Liver (tissue), 8 donors: ENCODE measurements at regions not wholly inside any gene's neighbourhood (a gene's known extent, or its start where the extent isn't known, plus 50 kb on each side); places are given as distances from the start of the nearest gene placed in this dataset.

Source experiments
- DNase-seq: peaks from one replicate; pipeline ENCODE4 v3.0.0-alpha.2; 2017; ENCODE audit warnings: low spot score
- H3K27ac ChIP-seq, 2 donors: one replicate each; pipeline ENCODE4 v1.7.0; 2013; ENCODE audit warnings: inconsistent platforms in 2 of 2, low read length in 2 of 2, control low read depth in 1 of 2, low read depth in 1 of 2, mild to moderate bottlenecking in 1 of 2
- H3K27me3 ChIP-seq, 4 donors: one replicate each; pipeline versions ENCODE4 v1.6.1 to v1.7.0; 2013; ENCODE audit warnings: low read length in 3 of 4, inconsistent platforms in 1 of 4, mild to moderate bottlenecking in 1 of 4, moderate library complexity in 1 of 4; ENCODE audit not compliant: control insufficient read depth in 4 of 4, insufficient read depth in 4 of 4
- H3K36me3 ChIP-seq, 4 donors: one replicate each; pipeline versions ENCODE4 v1.6.1 to v1.7.0; 2013; ENCODE audit warnings: low read length in 3 of 4, mild to moderate bottlenecking in 3 of 4, low read depth in 1 of 4, moderate library complexity in 1 of 4; ENCODE audit not compliant: control insufficient read depth in 4 of 4, insufficient read depth in 3 of 4
- H3K4me1 ChIP-seq, 4 donors: one replicate each; pipeline versions ENCODE4 v1.6.1 to v1.7.0; 2013; ENCODE audit warnings: low read length in 3 of 4, mild to moderate bottlenecking in 3 of 4, moderate library complexity in 1 of 4; ENCODE audit not compliant: control insufficient read depth in 4 of 4, insufficient read depth in 4 of 4
- H3K4me3 ChIP-seq, 3 donors: one replicate each; pipeline versions ENCODE4 v1.6.1 to v1.7.0; 2013; ENCODE audit warnings: low read length in 3 of 3, control low read depth in 1 of 3, low read depth in 1 of 3, mild to moderate bottlenecking in 1 of 3
- H3K9ac ChIP-seq, 2 donors: one replicate each; pipeline ENCODE4 v1.7.0; 2013; ENCODE audit warnings: low read length in 2 of 2, mild to moderate bottlenecking in 2 of 2, moderate library complexity in 2 of 2, control low read depth in 1 of 2, low read depth in 1 of 2
- H3K9me3 ChIP-seq, 4 donors: one replicate each; pipeline versions ENCODE4 v1.6.1 to v1.7.0; 2013; ENCODE audit warnings: low read length in 3 of 4; ENCODE audit not compliant: control insufficient read depth in 4 of 4
- ATF3 ChIP-seq: IDR thresholded peaks from 2 replicates; pipeline ENCODE4 v1.6.1; 2016; ENCODE audit warnings: antibody characterized with exemption
- CTCF ChIP-seq: fragments of 150-350 bp; IDR thresholded peaks from 2 replicates; pipeline ENCODE4 v1.5.1; 2017; ENCODE audit warnings: improper control_type of control experiment, low read depth, low read length; ENCODE audit not compliant: missing input control
- EGR1 ChIP-seq, 2 donors: IDR thresholded peaks; 2 replicates each; pipeline ENCODE4 v1.6.1; 2016 to 2018; ENCODE audit warnings: antibody characterized with exemption in 2 of 2, low read depth in 2 of 2
- FOXA1 ChIP-seq: IDR thresholded peaks from 2 replicates; pipeline ENCODE4 v1.6.1; 2016; ENCODE audit warnings: antibody characterized with exemption
- FOXA2 ChIP-seq: IDR thresholded peaks from 2 replicates; pipeline ENCODE4 v1.6.1; 2016; ENCODE audit warnings: antibody characterized with exemption
- GABPA ChIP-seq, 2 donors: IDR thresholded peaks in 1 of 2; conservative IDR thresholded peaks in 1 of 2; 2 replicates each; pipeline ENCODE4 v1.6.1; 2016; ENCODE audit warnings: antibody characterized with exemption in 2 of 2, mild to moderate bottlenecking in 1 of 2, moderate library complexity in 1 of 2
- HNF4A ChIP-seq, 2 donors: conservative IDR thresholded peaks; 2 replicates each; pipeline ENCODE4 v1.6.1; 2016; ENCODE audit warnings: antibody characterized with exemption in 2 of 2, mild to moderate bottlenecking in 2 of 2
- HNF4G ChIP-seq: IDR thresholded peaks from 2 replicates; pipeline ENCODE4 v1.6.1; 2016; ENCODE audit warnings: antibody characterized with exemption
- JUND ChIP-seq, 2 donors: IDR thresholded peaks; 2 replicates each; pipeline ENCODE4 v1.6.1; 2016; ENCODE audit warnings: antibody characterized with exemption in 2 of 2
- MAX ChIP-seq: IDR thresholded peaks from 2 replicates; pipeline ENCODE4 v1.6.1; 2016; ENCODE audit warnings: antibody characterized with exemption
- NR2F2 ChIP-seq: IDR thresholded peaks from 2 replicates; pipeline ENCODE4 v1.6.1; 2016; ENCODE audit warnings: antibody characterized with exemption
- RAD21 ChIP-seq, 2 donors: IDR thresholded peaks; 2 replicates each; pipeline ENCODE4 v1.6.1; 2016; ENCODE audit warnings: antibody characterized with exemption in 2 of 2, mild to moderate bottlenecking in 2 of 2
- REST ChIP-seq: IDR thresholded peaks from 2 replicates; pipeline ENCODE4 v1.6.1; 2016; ENCODE audit warnings: antibody characterized with exemption, mild to moderate bottlenecking
- RXRA ChIP-seq, 2 donors: IDR thresholded peaks; 2 replicates each; pipeline ENCODE4 v1.6.1; 2017 to 2018; ENCODE audit warnings: antibody characterized with exemption in 2 of 2, mild to moderate bottlenecking in 1 of 2
- SP1 ChIP-seq: IDR thresholded peaks from 2 replicates; pipeline ENCODE4 v1.6.1; 2018; ENCODE audit warnings: antibody characterized with exemption, mild to moderate bottlenecking
- TAF1 ChIP-seq: conservative IDR thresholded peaks from 2 replicates; pipeline ENCODE4 v1.6.1; 2016; ENCODE audit warnings: antibody characterized with exemption, mild to moderate bottlenecking
- ZBTB33 ChIP-seq: IDR thresholded peaks from 2 replicates; pipeline ENCODE4 v1.6.1; 2016; ENCODE audit warnings: antibody characterized with exemption
- WGBS: extraction: QIAGEN DNeasy Blood & Tissue Kit; methylation state at CpG from one replicate; pipeline ENCODE4 v1.1.7; 2013; 5-methylcytosine and 5-hydroxymethylcytosine counted together
- donor health status: healthy.
- donor health status: healthy.
- donor health status: healthy.
- donor health status: healthy.
- donor health status: healthy.

GRCh38 chr15:38853608-38854007 lies 289.0 kb upstream of the RASGRP1 start:
- TF ChIP-seq RAD21 (IDR thresholded peaks at IDR 0.05) (peak; percentile 42 to 50), RXRA (IDR thresholded peaks at IDR 0.05) (no peak)
- WGBS: 43% methylated on average over 1 of the region's 1 CpG
- Histone ChIP-seq H3K4me3 (no peak overlapping the region), H3K27ac (no peak overlapping the region), H3K4me1 (no peaks in the 10 kb centered on the region), H3K9ac (no peak overlapping the region), H3K9me3 (no peaks in the 10 kb centered on the region), H3K36me3 (no peaks in the 10 kb centered on the region), H3K27me3 (peaks cover 0 to 3% (median 1%) of the 10 kb centered on the region in 4 donors)
- DNase-seq: no peak

GRCh38 chr15:38854506-38854905 lies 289.9 kb upstream of the RASGRP1 start:
- no peak for TF ChIP-seq FOXA1
- no peak for TF ChIP-seq SP1
- TF ChIP-seq GABPA (IDR thresholded peaks at IDR 0.05 in 1 of 2, conservative IDR thresholded peaks at IDR 0.05 in 1 of 2): no peak
- no peak for TF ChIP-seq ATF3
- 66% methylated on average over 4 of the region's 4 CpGs for WGBS
- Histone ChIP-seq H3K9me3 (no peaks in the 10 kb centered on the region), H3K27ac (no peak overlapping the region), H3K4me3 (no peak overlapping the region), H3K4me1 (no peaks in the 10 kb centered on the region), H3K36me3 (no peaks in the 10 kb centered on the region), H3K27me3 (peaks cover 0 to 3% (median 1%) of the 10 kb centered on the region in 4 donors), H3K9ac (no peak overlapping the region)
- DNase-seq: no peak

GRCh38 chr15:38857814-38858213 lies 293.2 kb upstream of the RASGRP1 start:
- no peak for DNase-seq
- Histone ChIP-seq H3K4me1 (no peaks in the 10 kb centered on the region), H3K27me3 (peaks cover 0 to 3% (median 2%) of the 10 kb centered on the region in 4 donors), H3K36me3 (no peaks in the 10 kb centered on the region), H3K27ac (no peak overlapping the region), H3K9ac (no peak overlapping the region), H3K9me3 (no peaks in the 10 kb centered on the region), H3K4me3 (no peak overlapping the region)
- TF ChIP-seq RXRA (IDR thresholded peaks at IDR 0.05) (no peak), RAD21 (IDR thresholded peaks at IDR 0.05) (no peak), TAF1 (no peak), CTCF (no peak), MAX (no peak), HNF4A (conservative IDR thresholded peaks at IDR 0.05) (no peak), FOXA2 (no peak), HNF4G (no peak), FOXA1 (no peak), ZBTB33 (no peak), EGR1 (IDR thresholded peaks at IDR 0.05; ENCODE audit: low read depth in 2 of 2) (no peak), JUND (IDR thresholded peaks at IDR 0.05) (no peak), REST (no peak), GABPA (IDR thresholded peaks at IDR 0.05 in 1 of 2, conservative IDR thresholded peaks at IDR 0.05 in 1 of 2) (no peak), SP1 (no peak), ATF3 (no peak), NR2F2 (no peak)
- WGBS: 65% methylated on average over 1 of the region's 1 CpG
